ENCODE measurements at regions not wholly inside any gene's neighbourhood (a gene's known extent, or its start where the extent isn't known, plus 50 kb on each side); places are given as distances from the start of the nearest gene placed in this dataset.

- no peak for ATAC-seq
- intact Hi-C loops (cut with DNase I), result no loop called here
- H3K4me1 ChIP-seq, result peaks cover 0 to 14% of the 10 kb centered on the region in 2 donors
- no peak overlapping the region for H3K27ac ChIP-seq
- no peaks in the 10 kb centered on the region for H3K9me3 ChIP-seq
- peaks cover 0 to 3% of the 10 kb centered on the region in 2 donors for H3K27me3 ChIP-seq
- H3K36me3 ChIP-seq, result no peaks in the 10 kb centered on the region
- H3K4me3 ChIP-seq, result no peak overlapping the region
- no peak for TF ChIP-seq CTCF (IDR thresholded peaks at IDR 0.05)
- DNase-seq, result no peak
These were observed 97.0 kb upstream of the NR4A3 start for GRCh38 chr9:99724640-99725039.

GRCh38 chr9:99725852-99726251 is 95.8 kb upstream of the NR4A3 start:
- Histone ChIP-seq H3K4me1 (peaks cover 0 to 3% of the 10 kb centered on the region in 2 donors), H3K4me3 (no peak overlapping the region), H3K9me3 (no peaks in the 10 kb centered on the region), H3K27me3 (peaks cover 0 to 3% of the 10 kb centered on the region in 2 donors), H3K27ac (no peak overlapping the region), H3K36me3 (no peaks in the 10 kb centered on the region)
- no peak for TF ChIP-seq CTCF (IDR thresholded peaks at IDR 0.05)
- intact Hi-C loops (cut with DNase I), result no loop called here
- DNase-seq, result no peak
- ATAC-seq, result no peak

- Histone ChIP-seq H3K27me3 (peaks cover 0 to 3% of the 10 kb centered on the region in 2 donors), H3K4me3 (no peak overlapping the region), H3K36me3 (no peaks in the 10 kb centered on the region), H3K4me1 (no peaks in the 10 kb centered on the region), H3K9me3 (no peaks in the 10 kb centered on the region), H3K27ac (no peak overlapping the region)
- intact Hi-C loops (cut with DNase I), result no loop called here
- TF ChIP-seq CTCF (IDR thresholded peaks at IDR 0.05), result no peak
- no peak for ATAC-seq
- DNase-seq, result no peak
These were observed 94.9 kb upstream of the NR4A3 start for GRCh38 chr9:99726758-99727157.

- Histone ChIP-seq H3K4me1 (peaks cover 0 to 13% of the 10 kb centered on the region in 2 donors), H3K36me3 (no peaks in the 10 kb centered on the region), H3K9me3 (no peaks in the 10 kb centered on the region), H3K4me3 (no peak overlapping the region), H3K27me3 (no peaks in the 10 kb centered on the region), H3K27ac (no peak overlapping the region)
- DNase-seq (peak in 1 of 4 donors; percentile 28), ATAC-seq (peak; percentile 79)
- intact Hi-C loops (cut with DNase I), result no loop called here
- no peak for TF ChIP-seq CTCF (IDR thresholded peaks at IDR 0.05)
These were observed 91.6 kb upstream of the NR4A3 start for GRCh38 chr9:99730062-99730461.

- Histone ChIP-seq H3K27ac (no peak overlapping the region), H3K4me3 (no peak overlapping the region), H3K27me3 (no peaks in the 10 kb centered on the region), H3K36me3 (no peaks in the 10 kb centered on the region), H3K4me1 (peaks cover 0 to 13% of the 10 kb centered on the region in 2 donors), H3K9me3 (no peaks in the 10 kb centered on the region)
- TF ChIP-seq CTCF (IDR thresholded peaks at IDR 0.05), result no peak
- intact Hi-C loops (cut with DNase I), result no loop called here
- ATAC-seq (no peak), DNase-seq (no peak)
These were observed 89.7 kb upstream of the NR4A3 start for GRCh38 chr9:99731950-99732349.

All from left lung (tissue), 4 donors.